Type B pancreatic cell (in vitro differentiated cells): ENCODE measurements at regions not wholly inside any gene's neighbourhood (a gene's known extent, or its start where the extent isn't known, plus 50 kb on each side); places are given as distances from the start of the nearest gene placed in this dataset.

Source experiments
- DNase-seq: peaks from one replicate; pipeline ENCODE4 v3.0.0; 2021; ENCODE audit warnings: mixed read lengths; ENCODE audit not compliant: unreplicated experiment; ENCODE audit errors: extremely low spot score
- H3K27ac Mint-ChIP-seq: 2 replicates; pipeline ENCODE4 v1.8.0; 2021; ENCODE audit warnings: mild to moderate bottlenecking, mixed read lengths
- H3K27me3 Mint-ChIP-seq: 2 replicates; pipeline ENCODE4 v1.8.0; 2021; ENCODE audit warnings: mixed read lengths
- H3K36me3 Mint-ChIP-seq: 2 replicates; pipeline ENCODE4 v1.8.0; 2021; ENCODE audit warnings: mixed read lengths
- H3K4me1 Mint-ChIP-seq: one replicate; pipeline ENCODE4 v1.8.0; 2021; ENCODE audit warnings: mixed read lengths; ENCODE audit not compliant: unreplicated experiment
- H3K4me3 Mint-ChIP-seq: 2 replicates; pipeline ENCODE4 v1.8.0; 2021; ENCODE audit warnings: mild to moderate bottlenecking, mixed read lengths
- H3K9me3 Mint-ChIP-seq: 2 replicates; pipeline ENCODE4 v1.8.0; 2021; ENCODE audit warnings: mixed read lengths
- TF ChIP-seq, protein P1 (sequence below): fragments of 200-600 bp; sonication (generic); conservative IDR thresholded peaks from 2 replicates; pipeline ENCODE4 v1.5.0; 2021; ENCODE audit warnings: antibody characterized with exemption, mild to moderate bottlenecking

DNA sequence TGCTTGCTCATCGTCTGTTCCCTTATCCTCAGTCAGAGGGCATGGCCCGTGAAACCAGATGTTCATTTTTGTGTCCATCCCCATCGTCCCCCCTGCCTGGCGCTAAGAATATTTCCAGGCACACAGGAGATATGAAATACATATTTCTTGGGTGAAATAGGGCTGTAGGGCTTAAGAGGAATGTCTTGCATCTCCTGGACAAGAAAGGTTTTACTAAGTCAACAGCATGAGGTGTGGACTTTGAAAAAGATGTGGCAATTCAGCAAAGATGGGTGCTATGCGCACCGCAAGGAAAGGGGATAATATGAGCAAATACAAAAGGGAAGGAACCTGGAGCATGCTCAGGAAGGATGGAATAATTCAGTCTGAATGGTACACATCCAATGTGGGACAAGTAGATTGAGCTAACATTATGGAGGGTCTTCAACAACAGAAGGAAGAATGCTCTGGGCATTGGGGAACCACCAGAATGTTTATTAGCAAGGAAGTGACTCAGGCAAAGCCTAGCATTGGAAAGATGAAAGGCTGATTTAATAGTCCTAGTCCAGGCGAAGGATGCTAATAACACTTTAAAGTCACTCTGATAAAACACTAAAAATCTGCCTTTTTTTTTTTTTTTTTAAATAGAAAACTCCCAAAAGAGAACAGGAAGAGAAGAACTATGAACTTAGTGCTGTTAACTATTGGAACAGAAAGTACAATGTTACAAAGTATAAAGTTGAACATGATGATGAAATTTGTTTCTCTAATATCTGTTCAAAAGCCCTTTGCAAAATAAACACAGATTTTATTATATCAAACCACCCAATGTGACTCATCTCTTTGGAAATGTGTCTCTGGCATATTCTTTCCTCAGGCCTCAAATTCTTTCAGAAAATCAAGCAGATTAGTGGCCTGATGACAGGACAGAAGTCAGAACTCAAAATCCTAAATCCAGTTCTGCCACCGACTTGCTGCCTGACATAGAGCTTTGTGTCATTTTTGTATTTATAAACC lies 449.5 kb downstream of the BCAT1 start:
- Mint-ChIP-seq H3K36me3 (peaks cover 23% of the 10 kb centered on the region), H3K27ac (no peak overlapping the region), H3K27me3 (peaks cover 34% of the 10 kb centered on the region), H3K4me3 (no peak overlapping the region), H3K9me3 (peaks cover 8% of the 10 kb centered on the region), H3K4me1 (peaks cover 7% of the 10 kb centered on the region)
- no peak for DNase-seq
- TF ChIP-seq, protein P1, sequence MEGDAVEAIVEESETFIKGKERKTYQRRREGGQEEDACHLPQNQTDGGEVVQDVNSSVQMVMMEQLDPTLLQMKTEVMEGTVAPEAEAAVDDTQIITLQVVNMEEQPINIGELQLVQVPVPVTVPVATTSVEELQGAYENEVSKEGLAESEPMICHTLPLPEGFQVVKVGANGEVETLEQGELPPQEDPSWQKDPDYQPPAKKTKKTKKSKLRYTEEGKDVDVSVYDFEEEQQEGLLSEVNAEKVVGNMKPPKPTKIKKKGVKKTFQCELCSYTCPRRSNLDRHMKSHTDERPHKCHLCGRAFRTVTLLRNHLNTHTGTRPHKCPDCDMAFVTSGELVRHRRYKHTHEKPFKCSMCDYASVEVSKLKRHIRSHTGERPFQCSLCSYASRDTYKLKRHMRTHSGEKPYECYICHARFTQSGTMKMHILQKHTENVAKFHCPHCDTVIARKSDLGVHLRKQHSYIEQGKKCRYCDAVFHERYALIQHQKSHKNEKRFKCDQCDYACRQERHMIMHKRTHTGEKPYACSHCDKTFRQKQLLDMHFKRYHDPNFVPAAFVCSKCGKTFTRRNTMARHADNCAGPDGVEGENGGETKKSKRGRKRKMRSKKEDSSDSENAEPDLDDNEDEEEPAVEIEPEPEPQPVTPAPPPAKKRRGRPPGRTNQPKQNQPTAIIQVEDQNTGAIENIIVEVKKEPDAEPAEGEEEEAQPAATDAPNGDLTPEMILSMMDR = no peak

DNA sequence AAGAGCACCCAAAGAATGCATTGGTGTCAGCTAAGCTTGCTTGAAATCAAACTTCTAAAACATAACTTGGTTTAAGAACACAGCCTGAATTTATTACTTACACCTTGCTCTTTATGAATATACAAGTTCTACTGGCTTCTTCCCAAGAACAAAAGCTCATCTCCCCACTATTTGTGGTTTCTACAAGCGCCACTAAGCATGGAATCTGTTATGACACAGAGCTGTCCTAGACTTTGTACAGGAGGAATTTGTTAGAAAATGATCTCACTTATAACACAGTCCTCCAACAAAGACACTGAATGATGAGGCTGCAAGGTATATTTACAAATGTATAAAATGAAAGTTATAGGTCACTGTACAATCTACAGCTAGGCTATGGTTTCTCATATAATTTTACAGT lies 452.1 kb downstream of the BCAT1 start:
- H3K9me3 Mint-ChIP-seq = peaks cover 8% of the 10 kb centered on the region
- peaks cover 36% of the 10 kb centered on the region for H3K27me3 Mint-ChIP-seq
- no peak for DNase-seq

DNA sequence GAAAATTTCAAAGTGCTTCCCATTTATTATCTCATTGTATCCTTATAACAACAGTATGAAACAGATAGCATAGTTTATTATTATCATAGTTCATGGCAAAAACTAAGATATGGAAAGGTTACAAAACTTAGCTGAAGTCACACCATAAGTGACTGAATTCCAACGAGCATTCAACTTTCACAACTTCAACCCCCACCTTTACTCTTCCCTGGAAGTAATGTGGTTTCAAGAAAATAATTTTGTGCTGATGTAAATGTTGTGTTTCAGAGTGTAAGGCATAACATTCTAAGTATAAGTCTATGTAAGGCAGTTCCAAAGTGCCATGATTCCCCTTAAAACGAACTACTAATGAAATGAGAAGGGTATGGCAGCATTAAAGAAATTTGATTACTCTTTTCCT lies 454.5 kb downstream of the BCAT1 start:
- Mint-ChIP-seq H3K4me1 (no peaks in the 10 kb centered on the region), H3K4me3 (no peak overlapping the region), H3K27ac (no peak overlapping the region), H3K36me3 (peaks cover 25% of the 10 kb centered on the region), H3K27me3 (peaks cover 37% of the 10 kb centered on the region), H3K9me3 (peaks cover 8% of the 10 kb centered on the region)
- TF ChIP-seq, protein P1 = no peak
- DNase-seq = no peak

More for the DNA sequence above, 452.1 kb downstream of the BCAT1 start:
- Mint-ChIP-seq H3K36me3 (peaks cover 20% of the 10 kb centered on the region), H3K4me1 (peaks cover 7% of the 10 kb centered on the region), H3K4me3 (no peak overlapping the region), H3K27ac (no peak overlapping the region)
- TF ChIP-seq, protein P1 = no peak

DNA sequence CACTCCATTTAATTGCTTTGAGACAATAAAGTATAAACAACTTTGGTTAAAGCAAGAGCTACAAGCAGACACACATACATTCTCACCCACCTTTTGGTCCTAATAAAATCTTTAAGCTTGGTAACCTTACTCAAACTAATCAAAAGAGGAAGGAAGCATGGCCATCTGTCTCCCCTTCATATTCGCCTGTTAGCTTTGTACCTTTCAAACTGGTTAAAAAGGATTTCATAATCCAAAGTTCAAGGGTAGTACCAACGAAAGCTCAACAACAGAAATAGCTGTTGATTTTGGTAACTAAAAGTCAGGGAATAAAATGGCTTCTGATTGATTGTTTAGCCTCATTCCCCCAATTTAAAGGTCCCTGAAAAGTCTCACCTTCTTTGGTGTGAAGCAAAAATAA lies 456.9 kb downstream of the BCAT1 start:
- Mint-ChIP-seq H3K36me3 (peaks cover 12% of the 10 kb centered on the region), H3K9me3 (peaks cover 6% of the 10 kb centered on the region), H3K4me1 (no peaks in the 10 kb centered on the region), H3K4me3 (no peak overlapping the region), H3K27me3 (peaks cover 19% of the 10 kb centered on the region), H3K27ac (no peak overlapping the region)
- no peak for DNase-seq
- TF ChIP-seq, protein P1 = no peak

DNA sequence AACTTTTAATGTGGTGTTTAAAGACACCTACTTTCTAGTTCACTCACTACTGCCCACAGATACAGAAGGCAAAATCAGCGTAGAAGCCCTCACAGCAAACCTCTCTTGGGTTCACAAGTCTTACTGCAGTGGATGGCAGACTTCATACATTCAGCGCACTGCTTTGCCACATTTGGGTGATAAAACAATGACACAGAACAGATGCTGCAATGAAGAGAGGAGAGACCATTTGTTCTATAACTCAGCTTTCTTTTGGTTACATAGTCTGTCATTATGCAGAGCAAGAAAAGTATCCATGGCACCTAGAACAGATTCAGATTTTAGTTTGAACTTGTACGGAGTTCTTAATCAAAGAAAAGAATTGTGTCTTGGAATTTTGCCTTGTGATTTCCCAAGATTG lies 459.0 kb downstream of the BCAT1 start:
- TF ChIP-seq, protein P1 = no peak
- H3K36me3 Mint-ChIP-seq = peaks cover 11% of the 10 kb centered on the region
- no peak overlapping the region for H3K27ac Mint-ChIP-seq

More for the DNA sequence above, 459.0 kb downstream of the BCAT1 start:
- DNase-seq = no peak
- Mint-ChIP-seq H3K4me3 (no peak overlapping the region), H3K9me3 (no peaks in the 10 kb centered on the region), H3K27me3 (peaks cover 8% of the 10 kb centered on the region), H3K4me1 (no peaks in the 10 kb centered on the region)
